Astrocyte of the spinal cord (primary cell): ENCODE measurements at regions not wholly inside any gene's neighbourhood (a gene's known extent, or its start where the extent isn't known, plus 50 kb on each side); places are given as distances from the start of the nearest gene placed in this dataset.
A peak's percentile ranks its signal among the peaks of the same experiment; 100 is the strongest.

Experiments used
- DNase-seq: peaks from one replicate; pipeline ENCODE4 v3.0.0; 2011; ENCODE audit warnings: low read depth, low spot score
- H3K4me3 ChIP-seq: 2 replicates; pipeline ENCODE4 v1.5.1; 2011; ENCODE audit warnings: low read depth, mild to moderate bottlenecking, low read length, moderate library complexity
- CTCF ChIP-seq: IDR thresholded peaks from 2 replicates; pipeline ENCODE4 v1.5.1; 2012; ENCODE audit warnings: low read depth, mild to moderate bottlenecking, low read length, inconsistent platforms
- in situ Hi-C: cut with HindIII; loops from 2 replicates; pipeline ENCODE4 v1.10.0; 2017; ENCODE audit warnings: low sequenced_read_pairs

- H3K4me3 ChIP-seq, result peak overlapping the region; percentile 23
- in situ Hi-C loops, result no loop called here
- DNase-seq, result peak; percentile 79
- peak; percentile 93 for TF ChIP-seq CTCF
These were observed 216.2 kb upstream of the CLINT1 start for GRCh38 chr5:158074992-158075769.

DNA sequence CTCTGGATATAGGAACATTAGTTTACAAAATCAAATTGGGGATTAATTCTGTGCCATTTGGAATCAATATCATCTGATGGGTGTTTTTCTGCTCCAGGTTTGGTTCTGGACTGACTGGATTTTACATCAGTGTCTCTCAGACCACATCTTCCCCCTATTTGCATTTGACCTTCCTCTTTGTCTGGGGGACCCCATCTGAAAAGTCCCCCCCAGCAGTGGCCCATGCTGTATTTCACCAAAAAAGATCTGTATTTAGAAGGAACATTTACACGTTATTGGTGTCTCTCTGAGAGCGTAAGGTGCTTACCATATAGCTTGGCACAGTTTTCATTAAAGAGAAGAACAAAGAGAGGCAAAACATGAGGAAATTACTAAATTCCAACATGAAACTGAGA, 215.6 kb upstream of the CLINT1 start:
- no peak for DNase-seq
- no peak overlapping the region for H3K4me3 ChIP-seq
- no peak for TF ChIP-seq CTCF
- in situ Hi-C loops, result no loop called here

DNA sequence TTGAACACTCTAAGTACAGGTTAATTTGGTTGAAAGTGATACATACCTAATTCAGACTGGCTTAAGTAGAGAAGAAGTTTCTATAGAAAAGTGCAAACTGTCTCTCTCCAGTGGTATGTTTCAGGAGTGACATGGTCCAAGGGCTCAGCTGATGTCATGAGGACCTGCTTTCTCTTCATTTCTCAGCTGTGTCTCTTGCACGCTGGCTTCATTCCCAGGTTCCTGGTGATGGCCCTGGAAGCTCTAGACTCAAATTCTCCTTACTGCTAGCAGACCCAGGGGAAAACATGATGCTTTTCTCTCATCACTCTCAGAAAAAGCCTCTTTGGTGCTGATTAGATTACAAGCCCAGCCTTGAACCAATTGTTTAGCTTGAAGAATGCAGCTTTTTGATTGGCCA, 211.9 kb upstream of the CLINT1 start:
- DNase-seq, result no peak
- TF ChIP-seq CTCF, result no peak
- no peak overlapping the region for H3K4me3 ChIP-seq
- in situ Hi-C loops, result no loop called here

DNA sequence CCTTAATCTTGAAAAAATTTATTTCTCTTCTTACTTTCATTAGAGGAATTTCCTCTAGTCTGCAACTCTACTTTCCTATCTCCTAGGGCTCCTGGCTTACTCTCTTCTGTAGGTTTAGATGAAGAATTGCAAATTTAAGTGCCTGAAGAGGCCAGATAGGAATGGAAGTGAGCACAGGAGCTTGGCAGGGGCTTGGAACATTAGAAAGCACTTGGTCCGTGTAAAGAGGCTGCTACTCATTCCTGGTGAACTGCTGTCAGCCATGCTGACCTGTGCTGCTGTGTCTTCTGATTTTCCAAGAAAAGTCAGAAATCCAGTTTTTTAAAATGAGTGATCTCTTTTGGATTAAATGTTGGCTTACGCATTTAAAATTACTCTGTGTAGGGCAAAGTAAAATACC, 210.9 kb upstream of the CLINT1 start:
- no peak overlapping the region for H3K4me3 ChIP-seq
- TF ChIP-seq CTCF, result no peak
- in situ Hi-C loops, result no loop called here
- DNase-seq, result no peak

- in situ Hi-C loops, result no loop called here
- DNase-seq, result no peak
- no peak overlapping the region for H3K4me3 ChIP-seq
- no peak for TF ChIP-seq CTCF
These were observed 210.0 kb upstream of the CLINT1 start for GRCh38 chr5:158068964-158069363.

DNA sequence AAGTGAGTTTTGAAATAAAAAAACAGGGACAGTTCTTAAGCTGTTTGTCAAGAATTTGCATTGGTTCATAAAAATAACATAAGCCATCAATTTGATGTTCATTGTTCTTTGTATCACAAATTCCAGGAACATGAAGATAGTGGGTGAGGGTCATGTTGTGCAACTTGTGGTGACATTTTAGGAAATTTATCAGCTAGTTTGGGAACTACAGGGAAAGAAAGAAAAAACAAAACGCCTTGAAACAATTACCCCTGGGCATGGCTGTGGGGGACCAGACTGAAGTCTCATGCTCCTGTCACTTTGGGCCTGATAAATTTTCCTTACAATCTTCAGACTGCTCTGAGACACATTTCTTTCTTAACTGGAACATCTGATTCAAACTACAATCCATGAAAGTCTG, 207.1 kb upstream of the CLINT1 start:
- in situ Hi-C loops, result no loop called here
- no peak overlapping the region for H3K4me3 ChIP-seq
- no peak for DNase-seq
- TF ChIP-seq CTCF, result no peak
